ENCODE measurements at regions not wholly inside any gene's neighbourhood (a gene's known extent, or its start where the extent isn't known, plus 50 kb on each side); places are given as distances from the start of the nearest gene placed in this dataset.

- DNase-seq (no peak), ATAC-seq (no peak)
- H3K4me1 ChIP-seq: no peaks in the 10 kb centered on the region
- intact Hi-C loops (cut with DNase I): no loop called here
- H3K4me3 ChIP-seq: no peak overlapping the region
- H3K27me3 ChIP-seq: no peaks in the 10 kb centered on the region
- no peaks in the 10 kb centered on the region for H3K36me3 ChIP-seq
- H3K27ac ChIP-seq: no peak overlapping the region
- H3K9me3 ChIP-seq: no peaks in the 10 kb centered on the region
- TF ChIP-seq, protein P1, sequence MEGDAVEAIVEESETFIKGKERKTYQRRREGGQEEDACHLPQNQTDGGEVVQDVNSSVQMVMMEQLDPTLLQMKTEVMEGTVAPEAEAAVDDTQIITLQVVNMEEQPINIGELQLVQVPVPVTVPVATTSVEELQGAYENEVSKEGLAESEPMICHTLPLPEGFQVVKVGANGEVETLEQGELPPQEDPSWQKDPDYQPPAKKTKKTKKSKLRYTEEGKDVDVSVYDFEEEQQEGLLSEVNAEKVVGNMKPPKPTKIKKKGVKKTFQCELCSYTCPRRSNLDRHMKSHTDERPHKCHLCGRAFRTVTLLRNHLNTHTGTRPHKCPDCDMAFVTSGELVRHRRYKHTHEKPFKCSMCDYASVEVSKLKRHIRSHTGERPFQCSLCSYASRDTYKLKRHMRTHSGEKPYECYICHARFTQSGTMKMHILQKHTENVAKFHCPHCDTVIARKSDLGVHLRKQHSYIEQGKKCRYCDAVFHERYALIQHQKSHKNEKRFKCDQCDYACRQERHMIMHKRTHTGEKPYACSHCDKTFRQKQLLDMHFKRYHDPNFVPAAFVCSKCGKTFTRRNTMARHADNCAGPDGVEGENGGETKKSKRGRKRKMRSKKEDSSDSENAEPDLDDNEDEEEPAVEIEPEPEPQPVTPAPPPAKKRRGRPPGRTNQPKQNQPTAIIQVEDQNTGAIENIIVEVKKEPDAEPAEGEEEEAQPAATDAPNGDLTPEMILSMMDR (IDR thresholded peaks at IDR 0.05): no peak
Observed at GRCh38 chr3:107272885-107273284, 104.4 kb upstream of the CCDC54 start.

DNA sequence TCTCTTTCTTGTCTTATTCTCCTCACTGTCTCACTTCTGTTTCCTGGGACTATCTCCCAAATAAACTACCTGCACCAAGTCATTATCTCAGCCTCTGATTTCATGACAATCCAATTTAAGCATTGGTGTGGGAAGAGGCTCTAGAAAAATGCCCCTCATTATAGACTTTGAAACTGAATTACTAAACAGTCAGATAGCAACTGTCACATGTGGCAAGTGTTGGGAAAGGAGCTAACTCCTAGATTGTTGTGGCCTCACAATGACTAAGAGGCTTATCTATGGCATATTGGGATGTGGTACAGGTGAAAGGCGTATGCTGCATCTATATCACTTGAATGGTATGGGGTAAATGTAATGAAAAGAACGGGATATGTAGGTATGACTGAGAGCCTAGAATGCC is 103.5 kb upstream of the CCDC54 start:
- Histone ChIP-seq H3K27ac (no peak overlapping the region), H3K27me3 (no peaks in the 10 kb centered on the region), H3K4me3 (no peak overlapping the region), H3K36me3 (no peaks in the 10 kb centered on the region), H3K9me3 (no peaks in the 10 kb centered on the region), H3K4me1 (no peaks in the 10 kb centered on the region)
- ATAC-seq (no peak), DNase-seq (no peak)
- intact Hi-C loops (cut with DNase I): no loop called here
- TF ChIP-seq, protein P1 (IDR thresholded peaks at IDR 0.05): no peak

DNA sequence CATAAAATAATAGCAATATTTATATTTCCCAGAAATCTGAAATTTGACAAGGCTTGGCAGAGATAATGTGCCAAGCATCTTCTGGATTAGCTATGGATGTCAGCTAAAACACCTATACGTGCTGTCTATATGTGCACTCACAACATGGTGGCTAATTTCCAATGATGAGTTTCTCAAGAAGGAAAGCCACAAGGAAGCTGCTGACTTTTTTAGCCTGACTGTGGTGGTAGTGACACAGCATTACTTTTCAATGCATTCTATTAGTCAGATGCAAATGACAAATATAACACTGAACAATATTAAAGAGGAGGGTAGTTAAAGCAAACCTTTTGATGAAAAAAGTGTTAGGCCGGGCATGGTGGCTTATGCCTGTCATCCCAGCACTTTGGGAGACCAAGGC is 101.7 kb upstream of the CCDC54 start:
- ATAC-seq (no peak), DNase-seq (no peak)
- no peaks in the 10 kb centered on the region for H3K36me3 ChIP-seq
- H3K4me1 ChIP-seq: no peaks in the 10 kb centered on the region
- H3K27me3 ChIP-seq: no peaks in the 10 kb centered on the region
- no peaks in the 10 kb centered on the region for H3K9me3 ChIP-seq
- no peak overlapping the region for H3K27ac ChIP-seq
- TF ChIP-seq, protein P1 (IDR thresholded peaks at IDR 0.05): no peak
- H3K4me3 ChIP-seq: no peak overlapping the region
- intact Hi-C loops (cut with DNase I): no loop called here

- DNase-seq (no peak), ATAC-seq (no peak)
- H3K4me3 ChIP-seq: no peak overlapping the region
- TF ChIP-seq, protein P1 (IDR thresholded peaks at IDR 0.05): no peak
- H3K9me3 ChIP-seq: no peaks in the 10 kb centered on the region
- H3K4me1 ChIP-seq: no peaks in the 10 kb centered on the region
- no peaks in the 10 kb centered on the region for H3K36me3 ChIP-seq
- intact Hi-C loops (cut with DNase I): no loop called here
- no peaks in the 10 kb centered on the region for H3K27me3 ChIP-seq
- H3K27ac ChIP-seq: no peak overlapping the region
Observed at GRCh38 chr3:107283948-107284347, 93.3 kb upstream of the CCDC54 start.

DNA sequence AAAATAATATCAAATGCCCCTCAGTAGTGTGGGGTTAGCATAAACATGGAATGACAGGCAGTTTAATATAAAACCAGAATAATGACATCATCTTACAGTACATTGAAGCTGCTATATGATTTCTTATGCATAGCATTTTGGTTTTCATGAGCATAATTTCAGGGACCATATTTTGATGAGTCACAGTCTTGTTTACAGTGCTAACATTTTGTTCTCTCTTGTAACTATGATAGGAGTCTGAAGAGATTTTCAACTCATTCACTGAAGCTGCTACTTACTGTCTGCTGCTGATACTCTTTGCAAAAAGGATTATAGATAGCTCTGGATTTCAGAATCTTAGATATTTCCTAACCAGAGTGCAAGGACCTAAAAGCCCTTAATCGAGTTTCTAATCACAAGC is 92.6 kb upstream of the CCDC54 start:
- no peak overlapping the region for H3K27ac ChIP-seq
- no peaks in the 10 kb centered on the region for H3K9me3 ChIP-seq
- H3K4me1 ChIP-seq: no peaks in the 10 kb centered on the region
- H3K4me3 ChIP-seq: no peak overlapping the region
- no peaks in the 10 kb centered on the region for H3K27me3 ChIP-seq
- TF ChIP-seq, protein P1 (IDR thresholded peaks at IDR 0.05): no peak
- ATAC-seq (no peak), DNase-seq (no peak)
- intact Hi-C loops (cut with DNase I): no loop called here
- H3K36me3 ChIP-seq: no peaks in the 10 kb centered on the region

DNA sequence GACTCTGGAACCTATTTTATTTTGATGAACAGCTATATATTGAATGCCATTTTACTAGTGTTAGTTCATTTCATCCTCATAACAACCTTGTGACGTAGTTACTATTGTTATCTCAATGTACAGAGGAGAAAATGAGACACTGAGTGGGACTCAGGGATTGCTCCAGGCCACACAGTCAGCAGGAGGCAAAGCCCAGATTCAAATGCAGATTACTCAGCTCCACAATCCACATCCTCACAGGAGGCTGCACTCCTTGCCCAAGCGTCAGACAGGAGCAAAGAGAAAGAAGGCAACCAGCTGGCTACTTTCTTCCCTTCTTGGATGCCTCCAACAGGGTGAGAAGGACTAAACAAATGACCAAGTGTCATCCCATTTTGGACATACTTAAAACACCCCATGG is 92.0 kb upstream of the CCDC54 start:
- Histone ChIP-seq H3K27me3 (no peaks in the 10 kb centered on the region), H3K4me3 (no peak overlapping the region), H3K9me3 (no peaks in the 10 kb centered on the region), H3K4me1 (no peaks in the 10 kb centered on the region), H3K36me3 (no peaks in the 10 kb centered on the region), H3K27ac (no peak overlapping the region)
- no peak for DNase-seq
- intact Hi-C loops (cut with DNase I): no loop called here
- no peak for ATAC-seq
- TF ChIP-seq, protein P1 (IDR thresholded peaks at IDR 0.05): no peak
